ENCODE measurements at regions not wholly inside any gene's neighbourhood (a gene's known extent, or its start where the extent isn't known, plus 50 kb on each side); places are given as distances from the start of the nearest gene placed in this dataset.

GRCh38 chr1:67965995-67966665, 84.3 kb downstream of the DIRAS3 start:
- 88 to 97% (median 96%) methylated on average over 2 of the region's 2 CpGs for WGBS, 5 donors
- H3K36me3 ChIP-seq, result no peaks in the 10 kb centered on the region
- H3K9me3 ChIP-seq, result peaks cover 0 to 37% (median 34%) of the 10 kb centered on the region in 8 donors
- H3K27ac ChIP-seq, result no peak overlapping the region
- DNase-seq, result no peak
- no peak overlapping the region for H3K4me3 ChIP-seq
- H3K27me3 ChIP-seq (replicated peaks in 1 of 7), result no peaks in the 10 kb centered on the region
- H3K4me1 ChIP-seq, result no peaks in the 10 kb centered on the region
- intact Hi-C loops (cut with DNase I; ENCODE audit: low total_unique reads), result no loop called here
- TF ChIP-seq CTCF (IDR thresholded peaks at IDR 0.05 in 8 of 11, conservative IDR thresholded peaks at IDR 0.05 in 3 of 11) (no peak), POLR2A (IDR thresholded peaks at IDR 0.05) (no peak), POLR2AphosphoS5 (IDR thresholded peaks at IDR 0.05) (no peak)

GRCh38 chr1:67963263-67963662, 87.2 kb downstream of the DIRAS3 start:
- H3K4me1 ChIP-seq, result no peaks in the 10 kb centered on the region
- no peak for TF ChIP-seq POLR2A (IDR thresholded peaks at IDR 0.05)
- TF ChIP-seq CTCF (IDR thresholded peaks at IDR 0.05 in 8 of 11, conservative IDR thresholded peaks at IDR 0.05 in 3 of 11), result no peak
- no peak for TF ChIP-seq POLR2AphosphoS5 (IDR thresholded peaks at IDR 0.05)
- intact Hi-C loops (cut with DNase I; ENCODE audit: low total_unique reads), result no loop called here

GRCh38 chr1:67960766-67961165, 89.7 kb downstream of the DIRAS3 start:
- no peak for DNase-seq
- 58 to 82% (median 61%) methylated on average over 2 of the region's 2 CpGs for WGBS, 5 donors
- Histone ChIP-seq H3K27me3 (replicated peaks in 1 of 7) (no peaks in the 10 kb centered on the region), H3K9me3 (peaks cover 0 to 35% (median 30%) of the 10 kb centered on the region in 8 donors), H3K27ac (no peak overlapping the region), H3K4me3 (no peak overlapping the region), H3K36me3 (no peaks in the 10 kb centered on the region), H3K4me1 (no peaks in the 10 kb centered on the region)
- intact Hi-C loops (cut with DNase I; ENCODE audit: low total_unique reads), result no loop called here
- no peak for TF ChIP-seq POLR2AphosphoS5 (IDR thresholded peaks at IDR 0.05)
- TF ChIP-seq CTCF (IDR thresholded peaks at IDR 0.05 in 8 of 11, conservative IDR thresholded peaks at IDR 0.05 in 3 of 11), result no peak
- no peak for TF ChIP-seq POLR2A (IDR thresholded peaks at IDR 0.05)

More at GRCh38 chr1:67963263-67963662, 87.2 kb downstream of the DIRAS3 start:
- no peak for DNase-seq
- Histone ChIP-seq H3K27ac (no peak overlapping the region), H3K36me3 (no peaks in the 10 kb centered on the region), H3K4me3 (no peak overlapping the region), H3K27me3 (replicated peaks in 1 of 7) (no peaks in the 10 kb centered on the region), H3K9me3 (peaks cover 0 to 35% (median 30%) of the 10 kb centered on the region in 8 donors)

GRCh38 chr1:67958472-67958871, 92.0 kb downstream of the DIRAS3 start:
- no peaks in the 10 kb centered on the region for H3K4me1 ChIP-seq
- TF ChIP-seq POLR2AphosphoS5 (IDR thresholded peaks at IDR 0.05) (no peak), POLR2A (IDR thresholded peaks at IDR 0.05) (no peak), CTCF (IDR thresholded peaks at IDR 0.05 in 8 of 11, conservative IDR thresholded peaks at IDR 0.05 in 3 of 11) (no peak)
- no peaks in the 10 kb centered on the region for H3K27me3 ChIP-seq (replicated peaks in 1 of 7)
- no peak overlapping the region for H3K27ac ChIP-seq
- WGBS, 5 donors, result 92 to 100% (median 95%) methylated on average over 1 of the region's 1 CpG
- no peak overlapping the region for H3K4me3 ChIP-seq
- DNase-seq, result no peak
- intact Hi-C loops (cut with DNase I; ENCODE audit: low total_unique reads), result no loop called here
- H3K36me3 ChIP-seq, result no peaks in the 10 kb centered on the region
- H3K9me3 ChIP-seq, result peaks cover 0 to 17% (median 16%) of the 10 kb centered on the region in 8 donors
